ENCODE measurements at regions not wholly inside any gene's neighbourhood (a gene's known extent, or its start where the extent isn't known, plus 50 kb on each side); places are given as distances from the start of the nearest gene placed in this dataset.

DNA sequence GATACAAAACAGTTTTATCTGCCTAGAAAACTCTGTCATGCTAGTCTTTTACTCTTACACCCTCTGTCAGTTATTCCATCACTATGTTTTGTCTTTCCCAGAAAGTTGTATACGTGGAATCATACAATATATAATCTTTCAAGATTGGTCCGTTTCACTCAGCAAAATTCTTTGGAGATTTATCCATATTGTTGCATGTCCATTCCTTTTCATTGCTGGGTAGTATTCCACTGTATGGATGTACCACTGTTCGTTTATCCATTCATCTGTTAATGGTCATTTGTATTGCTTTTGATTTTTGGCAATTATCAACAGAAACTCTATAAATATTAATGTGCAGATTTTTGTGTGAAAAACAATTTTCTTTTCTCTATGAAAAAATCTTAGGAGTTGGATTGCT, 63.1 kb downstream of the GLUD2 start:
- TF ChIP-seq POLR2A (IDR thresholded peaks at IDR 0.05) (no peak), POLR2AphosphoS5 (IDR thresholded peaks at IDR 0.05) (no peak)

Data from prostate gland (tissue), 1 donor.